Left forelimb (tissue), 1 donor: ENCODE measurements at regions not wholly inside any gene's neighbourhood (a gene's known extent, or its start where the extent isn't known, plus 50 kb on each side); places are given as distances from the start of the nearest gene placed in this dataset.
"Not testable (repeated sequence)": the region's sequence is repeated elsewhere in the genome, so short reads cannot be mapped to it uniquely, and the experiment has no call there.

ENCODE experiments used
- DNase-seq: peaks from one replicate; pipeline ENCODE4 v3.0.0-alpha.2; 2018; ENCODE audit warnings: low spot score

GRCh38 chr16:65842067-65842466, 524.4 kb upstream of the CDH5 start:
- no peak for DNase-seq

DNA sequence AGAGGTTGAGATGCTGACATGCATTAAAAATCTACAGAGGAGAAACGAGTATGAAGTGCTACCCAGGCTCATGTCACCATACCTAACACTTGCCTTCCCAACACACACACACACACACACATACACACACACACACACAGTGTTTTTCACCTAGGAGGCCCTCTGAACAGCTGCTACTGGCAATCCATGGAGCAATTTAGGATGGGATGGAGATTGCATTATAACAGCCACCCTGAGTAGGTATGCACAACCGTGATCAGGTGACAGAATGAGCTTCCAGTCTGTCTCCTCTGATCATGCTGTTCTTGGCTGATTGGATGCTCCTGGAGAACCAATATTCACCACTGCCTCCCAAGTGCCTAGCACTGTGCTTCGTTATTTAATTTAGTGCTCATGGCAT, 528.5 kb upstream of the CDH5 start:
- DNase-seq: peak; percentile 26

- peak; percentile 17 for DNase-seq
These were observed 529.0 kb upstream of the CDH5 start for GRCh38 chr16:65837464-65837863.

DNA sequence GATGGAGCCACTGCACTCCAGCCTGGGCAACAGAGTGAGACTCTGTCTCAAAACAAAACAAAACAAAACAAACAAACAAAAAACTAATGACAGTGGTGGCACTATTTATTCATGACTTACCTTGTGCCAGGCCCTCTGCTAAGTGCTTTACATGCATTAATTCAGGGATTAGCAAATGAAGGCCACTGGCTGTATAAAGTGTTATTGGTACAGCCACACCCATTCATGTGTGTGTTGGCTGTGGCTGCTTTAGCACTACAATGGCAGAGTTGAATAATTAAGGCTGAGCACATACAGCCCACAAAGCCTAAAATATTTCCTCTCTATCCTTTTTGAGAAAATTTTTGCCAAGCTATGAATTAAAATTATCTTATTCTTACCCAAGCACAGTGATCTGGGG, 531.8 kb upstream of the CDH5 start:
- DNase-seq: no peak

- DNase-seq: peak; percentile 25
These were observed 533.2 kb upstream of the CDH5 start for GRCh38 chr16:65833171-65833871.

DNA sequence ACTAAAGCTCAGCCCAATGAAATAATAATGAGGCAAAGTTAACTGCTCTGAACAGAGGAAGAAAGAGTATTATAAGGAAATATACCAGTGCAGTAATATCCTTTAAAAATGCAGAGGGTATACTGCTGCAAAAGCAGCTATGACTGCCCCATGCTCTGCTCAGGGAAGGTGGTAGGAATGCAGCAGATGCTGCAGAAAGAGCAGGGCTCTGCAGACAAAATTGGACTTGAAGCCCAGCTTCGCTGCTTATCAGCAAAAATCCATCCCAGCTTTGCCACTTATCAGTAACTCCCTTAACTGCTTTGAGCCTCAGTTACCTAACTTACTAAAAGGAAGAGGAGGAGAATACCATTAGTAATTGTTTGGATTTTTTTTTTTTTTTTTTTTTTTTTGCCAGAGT, 533.8 kb upstream of the CDH5 start:
- DNase-seq: no peak

DNA sequence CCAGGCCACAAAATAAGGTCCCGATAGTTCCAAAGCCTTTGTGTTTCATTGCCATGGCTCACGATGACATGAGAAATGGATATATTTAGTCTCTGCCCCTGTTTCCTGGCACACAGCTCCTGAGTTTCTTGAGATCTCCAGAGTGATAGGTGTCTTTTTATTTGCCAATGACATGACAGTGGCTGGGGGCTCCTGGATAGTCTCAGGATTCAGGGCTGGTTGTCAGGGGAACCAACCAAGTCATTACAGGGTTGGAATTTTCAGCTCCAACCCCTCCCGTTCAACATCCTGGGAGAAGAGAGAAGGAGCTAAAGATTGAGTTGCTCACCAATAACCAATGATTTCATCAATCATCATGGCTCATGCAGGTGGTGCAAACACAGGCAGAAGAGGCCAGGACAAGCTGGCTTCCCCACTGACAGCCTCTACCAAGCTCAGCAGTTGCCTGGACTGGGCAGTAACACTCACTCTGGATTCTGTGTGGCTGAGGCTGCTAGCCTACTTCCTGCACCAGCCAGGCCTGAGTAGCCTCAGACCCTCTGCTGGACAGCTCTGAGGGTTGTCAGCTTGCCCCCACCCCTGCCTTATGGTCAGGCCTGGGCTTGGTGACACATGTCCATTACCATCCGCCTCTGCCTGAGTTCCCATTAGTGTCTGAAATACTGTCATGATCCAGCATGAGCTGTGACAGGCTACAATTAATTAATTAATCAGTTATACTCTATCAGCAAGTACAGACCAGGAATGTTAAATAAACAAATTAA, 534.4 kb upstream of the CDH5 start:
- peak; percentile 40 for DNase-seq

- peak; percentile 38 for DNase-seq
These were observed 537.4 kb upstream of the CDH5 start for GRCh38 chr16:65829076-65829475.

GRCh38 chr16:65828296-65828695, 538.2 kb upstream of the CDH5 start:
- DNase-seq: peak; percentile 15

DNA sequence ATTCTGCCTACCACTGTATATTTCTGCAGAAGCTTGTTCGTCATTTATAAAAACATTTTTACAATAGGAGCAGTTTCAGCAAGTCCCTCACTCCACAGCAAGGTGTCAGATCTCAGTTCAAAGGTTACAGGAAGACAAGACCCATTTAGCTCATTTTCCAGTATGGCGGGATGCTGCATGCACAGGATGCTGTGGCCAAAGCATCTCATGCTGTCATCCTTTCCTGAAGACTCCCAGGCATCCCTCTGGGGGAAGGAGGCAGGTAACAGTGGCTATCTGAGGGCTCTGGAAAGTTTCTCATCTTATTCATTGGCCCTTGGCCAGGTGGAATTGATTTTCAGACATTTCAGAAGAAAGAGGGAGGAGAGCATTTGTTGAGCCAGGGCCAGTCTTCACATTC, 539.3 kb upstream of the CDH5 start:
- peak; percentile 51 for DNase-seq

DNA sequence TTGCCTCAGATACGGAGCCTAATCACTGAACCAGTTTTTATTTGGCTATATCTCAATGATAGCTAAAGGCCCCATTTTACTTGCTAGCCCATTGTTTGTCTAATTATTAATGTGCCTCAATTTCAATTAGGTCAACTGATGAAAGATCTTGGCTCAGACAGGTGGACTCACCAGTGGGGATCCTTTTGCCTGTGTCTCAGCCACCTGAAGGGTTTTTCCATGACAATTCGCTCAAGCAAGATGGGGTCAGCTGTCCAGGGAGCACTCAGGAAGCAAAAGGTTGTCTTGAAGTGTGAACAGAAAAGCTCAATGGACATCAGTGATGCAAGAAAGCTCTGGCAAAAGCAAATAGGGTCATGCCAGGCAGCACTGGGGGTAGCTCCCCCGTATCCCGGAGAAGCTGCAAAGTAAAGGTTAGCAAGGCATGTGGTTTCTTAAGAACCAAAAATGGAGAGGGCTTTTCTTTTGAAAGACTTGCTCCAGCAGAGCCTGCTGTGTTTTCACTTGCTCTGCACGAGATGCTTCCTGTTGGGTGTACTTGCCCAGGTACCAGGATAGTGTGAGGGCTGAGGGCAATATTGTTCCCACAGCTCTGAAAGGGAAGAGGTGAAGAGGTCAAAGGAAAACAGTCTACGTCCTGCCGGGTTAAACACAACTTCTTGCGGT, 541.2 kb upstream of the CDH5 start:
- no peak for DNase-seq

DNA sequence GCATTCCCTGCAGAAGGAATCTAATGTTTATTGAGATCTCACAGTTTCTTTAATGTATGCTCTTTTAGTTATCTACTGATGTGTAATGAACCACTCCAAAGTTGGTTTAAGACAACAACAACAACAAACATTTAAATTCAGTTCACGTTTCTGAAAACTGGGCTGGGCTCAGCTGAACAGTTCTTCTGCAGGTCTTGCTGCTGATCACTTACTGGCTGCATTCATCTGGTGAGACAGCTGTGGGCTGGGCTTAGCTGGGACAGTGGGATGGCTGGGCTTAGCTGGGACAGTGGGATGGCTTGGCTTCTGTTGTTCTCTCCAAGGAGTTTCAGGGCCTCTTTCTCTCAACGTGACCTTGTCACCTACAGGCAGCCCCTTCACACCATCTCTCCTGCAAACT, 544.3 kb upstream of the CDH5 start:
- DNase-seq: no peak

DNA sequence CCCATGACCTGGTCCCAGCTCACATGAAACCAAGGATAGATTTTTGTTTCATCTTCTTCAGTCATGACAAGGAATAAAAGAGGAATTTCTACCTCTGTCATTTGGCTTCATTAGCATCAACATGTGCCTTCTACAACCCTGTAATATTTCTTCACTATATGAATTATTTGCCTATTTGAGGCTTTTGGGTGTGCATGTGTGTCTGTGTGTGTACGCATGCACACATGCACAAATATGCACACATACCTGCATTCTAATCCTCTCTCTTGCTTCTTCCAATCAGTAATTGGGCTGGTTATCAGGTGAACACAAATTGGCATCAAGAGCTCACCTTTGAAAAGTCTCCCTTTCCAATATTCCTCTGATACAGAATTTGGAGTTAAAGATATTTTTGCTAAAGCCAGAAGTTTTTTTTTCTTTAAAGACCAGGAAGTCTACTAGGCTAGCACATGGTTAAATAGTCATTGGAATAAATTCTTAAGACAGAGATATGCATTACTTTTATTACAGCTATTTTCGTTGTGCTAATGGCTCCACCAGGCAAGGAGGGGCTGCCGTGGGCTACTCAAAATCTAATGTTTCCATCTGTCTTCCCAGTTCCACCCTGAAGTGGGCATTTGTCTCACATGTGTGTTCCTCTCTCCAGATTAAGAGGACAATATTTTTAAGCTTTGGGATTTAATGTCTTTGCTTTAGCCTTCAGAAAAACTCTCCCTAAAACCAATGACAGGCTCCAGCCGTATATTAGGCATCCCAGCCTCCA, 547.2 kb upstream of the CDH5 start:
- no peak for DNase-seq

DNA sequence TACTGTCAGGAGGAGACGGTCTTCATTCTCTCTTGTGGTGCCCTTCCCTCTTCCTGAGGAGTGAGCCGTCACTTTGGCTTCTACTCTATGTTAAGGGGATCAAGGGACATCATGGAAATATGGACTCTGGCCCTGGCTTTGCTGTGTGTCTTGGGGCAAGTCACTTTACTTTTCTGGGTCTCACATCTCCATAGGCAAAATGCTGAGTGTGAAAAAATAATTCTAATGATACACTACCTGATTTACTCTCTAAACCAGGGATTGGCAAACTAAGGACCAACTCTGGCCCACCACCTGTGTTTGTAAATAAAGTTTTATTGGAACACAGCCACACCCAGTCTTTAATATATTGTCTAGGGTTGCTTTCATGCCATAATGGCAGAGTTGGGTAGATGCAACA, 548.7 kb upstream of the CDH5 start:
- no peak for DNase-seq

DNA sequence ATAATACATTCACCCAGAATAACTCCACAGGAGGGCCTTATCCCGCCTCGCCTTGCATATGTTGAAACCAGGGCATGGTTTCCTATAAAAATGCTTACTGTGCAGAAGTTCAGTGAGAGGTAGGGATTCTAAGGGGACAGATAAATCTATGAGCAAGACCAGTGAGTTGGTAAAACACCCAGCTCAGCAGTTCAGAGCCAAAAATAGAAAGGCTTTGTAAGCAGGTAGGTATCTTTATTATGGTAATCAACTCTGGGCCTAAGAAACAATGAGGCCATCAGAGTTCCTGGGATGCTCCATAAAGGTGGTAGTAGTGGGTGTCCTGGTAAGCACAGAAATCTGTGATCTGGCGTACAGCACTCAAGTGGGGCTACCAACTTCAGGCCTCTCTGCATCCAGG, 549.4 kb upstream of the CDH5 start:
- no peak for DNase-seq

- no peak for DNase-seq
These were observed 549.9 kb upstream of the CDH5 start for GRCh38 chr16:65816556-65816955.

GRCh38 chr16:65815707-65816106, 550.8 kb upstream of the CDH5 start:
- DNase-seq: no peak

DNA sequence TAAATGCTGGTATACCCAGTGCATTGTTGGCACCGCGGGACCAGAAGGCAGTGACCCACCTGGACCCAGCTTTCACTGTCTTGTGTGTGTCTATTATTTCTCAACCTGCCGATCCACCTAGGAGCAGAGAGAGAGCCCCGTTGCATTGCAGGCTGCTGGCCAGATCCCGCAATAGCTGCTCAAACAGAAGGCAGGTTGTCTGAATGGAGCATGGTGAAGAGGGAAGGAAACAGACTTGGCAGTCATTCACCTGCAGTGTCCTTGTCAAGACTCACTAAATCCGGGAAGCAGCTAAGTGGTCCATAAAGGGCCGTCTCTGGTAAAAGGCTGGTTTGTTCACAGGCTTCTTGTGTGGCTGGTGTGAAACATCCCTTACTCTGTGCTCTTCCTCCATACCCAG, 552.6 kb upstream of the CDH5 start:
- not testable (repeated sequence) for DNase-seq

- no peak for DNase-seq
These were observed 556.9 kb upstream of the CDH5 start for GRCh38 chr16:65809627-65810026.

- no peak for DNase-seq
These were observed 557.7 kb upstream of the CDH5 start for GRCh38 chr16:65808790-65809189.

GRCh38 chr16:65807858-65808257, 558.6 kb upstream of the CDH5 start:
- DNase-seq: no peak

GRCh38 chr16:65805704-65806103, 560.8 kb upstream of the CDH5 start:
- not testable (repeated sequence) for DNase-seq
